ENCODE measurements at regions not wholly inside any gene's neighbourhood (a gene's known extent, or its start where the extent isn't known, plus 50 kb on each side); places are given as distances from the start of the nearest gene placed in this dataset.
"Not testable (repeated sequence)": the region's sequence is repeated elsewhere in the genome, so short reads cannot be mapped to it uniquely, and the experiment has no call there.

DNA sequence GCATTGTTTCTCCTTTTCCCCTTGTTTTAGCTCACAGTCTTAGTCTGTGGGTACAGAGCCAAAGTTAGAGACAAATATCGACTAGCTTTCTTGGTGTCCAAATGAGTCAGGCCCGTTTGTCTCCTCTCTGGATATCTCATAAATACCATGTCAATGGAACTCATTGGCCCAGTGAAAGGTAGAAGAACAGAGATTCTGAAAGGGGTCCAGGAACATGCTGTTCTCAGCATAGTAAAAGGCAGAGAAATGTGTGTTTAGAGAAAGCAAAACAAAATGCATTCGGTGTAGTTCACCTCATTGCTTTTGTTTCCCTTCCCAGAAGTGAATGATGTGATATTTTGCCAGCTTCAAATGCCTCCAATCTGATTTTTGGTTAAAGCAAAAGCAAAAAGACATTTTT lies 238.6 kb upstream of the SLC8A1 start:
- DNase-seq (ENCODE audit: low read depth), result no peak

DNA sequence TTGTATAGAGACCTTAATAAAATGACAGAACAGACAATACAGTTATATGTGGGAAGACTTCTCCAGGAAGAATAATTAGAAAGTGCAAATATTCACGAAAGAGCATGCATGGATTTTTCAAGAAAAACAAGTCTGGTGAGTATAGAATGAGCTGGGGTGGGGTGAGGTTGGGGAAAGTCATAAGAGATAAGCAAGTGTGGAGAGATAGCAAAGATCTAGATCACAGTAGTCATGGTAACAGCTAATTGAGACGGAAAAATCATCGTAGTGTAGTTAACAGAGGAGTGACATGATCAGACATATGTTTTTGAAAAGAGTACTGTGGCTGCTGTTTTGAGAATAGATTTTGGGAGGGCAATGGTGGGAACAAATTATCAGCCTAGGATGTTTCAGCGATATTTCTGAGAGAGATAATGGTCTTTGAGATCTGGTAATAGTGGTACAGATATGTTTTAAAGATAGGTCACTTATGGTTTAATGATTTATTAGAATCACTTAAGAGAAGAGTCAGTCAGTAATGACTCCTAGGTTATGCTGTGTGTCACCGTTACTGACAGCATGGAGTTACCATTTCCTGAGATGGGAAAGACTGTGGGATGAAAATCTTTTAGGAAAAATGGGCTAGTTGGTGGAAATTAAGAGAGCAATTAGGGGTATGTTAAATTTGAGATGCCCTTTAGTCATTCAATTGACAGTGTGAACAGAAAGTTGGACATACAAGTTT lies 248.5 kb upstream of the SLC8A1 start:
- DNase-seq (ENCODE audit: low read depth), result no peak

DNA sequence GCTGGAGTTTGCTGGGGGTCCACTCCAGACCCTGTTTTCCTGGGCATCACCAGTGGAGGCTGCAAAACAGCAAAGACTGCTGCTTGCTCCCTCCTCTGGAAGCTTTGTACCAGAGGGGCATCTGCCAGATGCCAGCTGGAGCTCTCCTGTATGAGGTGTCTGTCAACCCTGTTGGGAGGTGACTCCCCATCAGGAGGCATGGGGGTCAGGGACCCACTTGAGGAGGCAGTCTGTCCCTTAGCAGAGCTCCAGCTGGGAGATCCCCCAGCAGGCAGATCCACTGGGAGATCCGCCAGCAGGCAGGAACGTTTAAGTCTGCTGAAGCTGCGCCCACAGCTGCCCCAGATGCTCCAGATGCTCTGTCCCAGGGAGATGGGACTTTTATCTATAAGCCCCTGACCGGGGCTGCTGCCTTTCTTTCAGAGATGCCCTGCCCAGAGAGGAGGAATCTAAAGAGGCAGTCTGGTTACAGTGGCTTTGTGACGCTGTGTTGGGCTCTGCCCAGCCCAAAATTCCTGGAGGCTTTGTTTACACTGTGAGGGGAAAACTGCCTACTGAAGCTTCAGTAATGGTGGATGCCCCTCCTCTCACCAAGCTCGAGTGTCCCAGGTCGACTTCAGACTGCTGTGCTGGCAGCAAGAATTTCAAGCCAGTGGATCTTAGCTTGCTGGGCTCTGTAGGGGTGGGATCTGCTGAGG lies 260.5 kb upstream of the SLC8A1 start:
- DNase-seq (ENCODE audit: low read depth), result not testable (repeated sequence)

DNA sequence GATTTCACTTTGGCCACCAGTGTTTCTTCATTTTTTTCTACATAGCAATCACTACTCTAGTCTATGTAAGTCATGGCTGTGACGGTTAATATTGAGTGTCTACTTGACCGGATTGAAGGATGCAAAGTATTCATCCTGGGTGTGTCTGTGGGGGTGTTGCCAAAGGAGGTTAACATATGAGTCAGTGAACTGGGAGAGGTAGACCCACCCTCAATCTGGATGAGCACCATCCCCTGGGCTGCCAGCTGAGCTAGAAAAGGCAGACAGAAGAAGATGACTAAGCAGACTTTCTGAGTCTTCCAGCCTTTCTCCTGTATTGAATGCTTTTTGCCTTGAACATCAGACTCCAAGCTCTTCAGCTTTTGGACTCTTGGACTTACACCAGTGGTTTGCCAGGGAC lies 265.0 kb upstream of the SLC8A1 start:
- peak; percentile 70 for DNase-seq (ENCODE audit: low read depth)

DNA sequence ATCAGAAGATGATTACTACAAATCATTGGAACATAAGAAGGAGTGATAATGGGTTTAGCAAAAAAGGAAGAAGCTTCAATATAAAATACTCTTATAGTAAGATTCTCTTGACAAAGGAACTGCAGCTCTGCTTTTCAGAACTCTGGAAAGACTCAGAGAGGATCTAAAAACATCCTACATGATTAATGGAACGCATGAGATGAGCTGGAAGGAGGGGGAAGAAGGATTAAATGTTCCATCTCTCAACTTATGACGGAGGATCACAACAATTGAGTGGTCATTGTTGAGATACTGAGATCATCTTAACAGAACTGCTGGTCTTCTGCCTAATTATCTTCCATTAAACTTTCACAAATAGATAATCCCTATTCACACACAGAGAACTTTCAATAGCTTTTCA lies 267.5 kb upstream of the SLC8A1 start:
- DNase-seq (ENCODE audit: low read depth), result no peak

DNA sequence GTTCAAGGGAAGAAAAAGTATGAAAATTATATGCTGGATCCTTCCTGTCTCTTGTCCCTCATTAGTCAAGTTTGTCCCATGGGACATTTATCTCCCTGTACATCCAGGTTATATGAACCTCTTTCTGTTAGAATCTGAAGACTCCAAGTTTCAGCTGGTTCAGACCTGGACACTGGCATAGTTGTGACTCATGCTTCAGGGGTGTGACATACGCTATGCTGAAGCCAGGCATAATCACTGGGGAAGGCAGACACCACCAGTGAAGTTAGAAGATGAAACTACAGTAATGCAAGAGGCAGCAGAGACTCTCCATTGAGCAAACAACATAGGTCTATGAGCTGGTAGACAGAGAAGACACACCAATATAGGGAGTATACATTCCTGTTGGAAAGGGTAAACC lies 269.7 kb upstream of the SLC8A1 start:
- DNase-seq (ENCODE audit: low read depth), result peak; percentile 60

DNA sequence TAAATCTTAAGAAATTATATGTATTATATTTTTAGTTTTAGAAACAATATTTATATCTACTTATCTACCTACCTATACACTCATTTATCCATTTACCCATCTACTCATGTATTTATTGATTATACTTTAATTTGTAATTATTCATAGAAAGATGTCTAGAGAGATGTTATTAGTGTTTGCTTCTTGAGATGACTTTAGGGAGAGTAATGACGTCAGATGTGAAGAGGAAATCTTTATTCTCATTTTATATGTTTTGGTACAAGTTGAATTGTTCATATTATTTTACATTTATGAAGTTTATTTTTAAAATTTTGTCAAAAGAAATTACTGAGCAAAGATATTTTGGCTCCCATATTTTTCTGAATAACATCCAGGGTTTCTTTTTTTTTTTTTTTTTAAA lies 271.3 kb upstream of the SLC8A1 start:
- no peak for DNase-seq (ENCODE audit: low read depth)

DNA sequence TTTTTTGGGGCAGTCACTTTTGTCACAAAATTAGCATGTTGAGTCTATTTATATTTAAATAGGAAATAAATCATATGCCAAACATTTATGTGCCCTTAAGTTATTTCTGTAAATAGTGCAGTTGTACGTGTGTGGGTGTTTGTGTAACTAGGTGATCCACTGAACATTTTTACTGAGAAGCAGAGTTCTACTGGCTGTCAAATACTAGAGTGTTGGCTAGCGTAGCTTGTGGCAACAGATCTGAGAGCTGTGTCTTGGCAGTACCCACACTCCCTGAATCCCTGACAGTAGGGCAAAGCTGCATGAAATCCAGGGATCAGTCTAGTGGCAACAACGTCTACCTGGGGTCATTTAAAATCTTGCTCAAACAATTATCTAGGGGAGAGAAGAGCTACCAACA lies 273.1 kb upstream of the SLC8A1 start:
- no peak for DNase-seq (ENCODE audit: low read depth)

DNA sequence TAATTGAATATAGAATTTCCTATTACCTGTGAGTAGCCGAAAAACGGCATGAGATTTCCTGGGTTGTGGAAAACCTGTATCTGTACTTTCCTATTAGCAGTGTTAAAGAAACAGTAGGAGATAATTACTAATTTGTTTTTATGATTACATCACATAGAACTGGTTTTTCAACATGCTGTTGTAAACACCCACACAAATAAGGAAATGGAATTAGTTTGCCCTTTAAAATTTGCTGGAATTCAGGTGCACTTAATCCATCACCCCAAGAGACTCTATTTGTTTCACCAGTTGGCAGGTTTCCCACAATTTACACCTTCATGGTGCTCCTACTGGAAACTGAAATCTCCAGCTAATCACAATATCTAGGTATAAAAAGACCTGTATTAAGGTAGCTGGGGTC lies 274.1 kb upstream of the SLC8A1 start:
- DNase-seq (ENCODE audit: low read depth), result peak; percentile 16

DNA sequence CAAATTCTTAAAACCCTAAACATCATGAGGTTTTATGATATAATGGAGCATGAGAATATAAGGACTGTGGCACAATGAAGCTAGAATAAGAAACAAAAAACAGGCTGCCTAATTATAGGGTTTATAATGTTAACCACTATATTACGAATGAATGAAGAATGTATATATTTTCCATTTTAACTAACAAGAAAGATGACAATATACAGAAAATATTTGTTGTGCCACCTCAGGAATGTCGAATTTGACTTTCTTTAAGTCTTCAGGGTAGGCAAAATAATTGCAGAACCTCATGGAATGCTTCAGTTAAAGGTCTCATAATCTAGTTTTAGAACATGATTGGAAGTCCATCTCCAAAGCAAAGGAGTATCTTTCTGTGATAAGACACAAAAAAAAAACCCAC lies 282.9 kb upstream of the SLC8A1 start:
- DNase-seq (ENCODE audit: low read depth), result no peak

DNA sequence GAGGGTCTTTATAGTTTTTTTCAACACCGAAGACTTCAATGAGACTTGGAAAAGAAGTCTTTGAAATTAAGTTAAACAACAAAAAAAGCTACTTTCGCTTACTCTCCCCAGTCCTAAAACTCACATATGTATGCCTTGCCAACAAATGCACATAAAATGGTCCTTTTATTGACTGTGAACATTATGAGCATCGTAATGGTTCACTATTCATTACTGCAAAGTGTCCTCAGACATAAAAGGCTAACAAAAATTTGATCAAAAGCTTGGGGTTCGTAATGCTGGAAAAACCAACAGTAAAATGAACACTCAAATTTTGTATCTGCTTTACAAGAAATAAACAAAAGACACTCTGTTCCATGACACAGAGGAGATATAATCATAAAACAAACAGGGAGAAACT lies 285.3 kb upstream of the SLC8A1 start:
- DNase-seq (ENCODE audit: low read depth), result no peak

DNA sequence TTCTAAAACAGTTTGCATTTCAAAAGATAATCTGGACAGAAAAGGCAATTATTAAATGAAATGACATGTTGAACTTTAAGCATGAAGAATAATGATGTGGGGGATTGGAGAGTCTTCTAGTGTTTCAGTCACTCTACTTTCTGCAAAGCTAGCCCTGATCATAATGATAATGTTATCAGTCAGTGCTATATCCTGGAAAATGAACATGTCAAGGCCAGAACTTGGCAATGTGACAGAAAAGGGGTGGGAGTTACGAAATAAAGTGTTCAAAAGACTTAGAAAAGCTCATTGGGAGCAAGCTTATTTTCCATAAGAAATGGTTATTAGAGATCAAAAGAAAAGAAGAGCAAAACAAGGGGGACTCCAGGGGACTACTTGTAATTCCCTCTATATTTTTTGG lies 288.5 kb upstream of the SLC8A1 start:
- DNase-seq (ENCODE audit: low read depth), result no peak

DNA sequence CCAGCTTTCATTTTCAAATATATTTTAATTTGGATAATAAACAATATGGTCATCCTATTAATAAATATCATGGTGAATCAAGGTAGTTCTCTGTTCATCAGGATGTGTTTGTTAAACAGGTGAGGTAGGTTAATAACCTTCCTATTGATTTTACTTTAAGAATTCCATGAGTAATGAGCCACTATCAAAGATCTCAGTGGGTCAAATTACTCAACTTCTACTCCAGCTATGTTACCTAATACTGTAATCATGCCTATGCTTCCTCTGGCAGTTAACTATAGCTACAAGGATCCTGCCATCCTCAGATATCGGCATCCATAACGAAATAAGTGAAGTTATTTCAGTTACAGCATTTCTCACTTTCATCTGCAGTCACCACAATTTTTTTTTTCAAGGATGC lies 289.6 kb upstream of the SLC8A1 start:
- peak; percentile 9 for DNase-seq (ENCODE audit: low read depth)

DNA sequence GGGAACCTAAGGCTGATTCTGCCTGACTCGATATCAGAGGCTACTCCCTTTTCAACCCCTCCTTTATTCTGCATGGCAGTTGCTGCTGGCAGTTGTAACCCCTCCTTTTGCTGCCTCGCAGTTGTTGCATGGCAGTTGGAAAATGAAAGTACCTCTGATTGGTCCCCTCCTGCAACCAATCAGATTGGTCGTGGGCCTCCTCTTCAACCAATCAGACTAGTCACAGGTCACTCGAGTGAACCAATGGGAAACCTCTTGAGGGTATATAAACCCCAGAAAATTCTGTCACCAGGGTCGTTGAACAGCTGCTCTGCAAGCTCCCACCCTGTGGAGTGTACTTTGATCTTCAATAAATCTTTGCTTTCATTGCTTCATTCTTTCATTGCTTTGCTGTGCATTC lies 294.3 kb upstream of the SLC8A1 start:
- no peak for DNase-seq (ENCODE audit: low read depth)

DNA sequence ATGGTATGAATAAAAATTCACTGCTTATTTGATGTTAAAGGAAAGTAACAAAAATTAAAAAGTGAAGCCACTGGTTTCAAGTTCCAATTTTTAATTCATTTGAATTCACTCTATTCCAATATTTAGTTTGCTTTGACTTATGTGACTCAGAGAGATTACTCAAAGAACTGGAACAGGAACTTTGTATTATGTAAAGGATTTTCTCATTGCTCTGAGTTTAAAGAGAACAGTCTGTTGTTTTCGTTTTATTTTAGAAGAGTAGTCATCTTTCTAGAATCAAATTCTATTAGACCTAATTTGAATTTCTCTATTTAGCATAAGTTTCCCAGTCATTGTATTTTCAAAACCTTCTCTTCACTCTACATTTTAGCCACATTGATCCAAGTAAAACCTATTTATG lies 300.1 kb upstream of the SLC8A1 start:
- no peak for DNase-seq (ENCODE audit: low read depth)

DNA sequence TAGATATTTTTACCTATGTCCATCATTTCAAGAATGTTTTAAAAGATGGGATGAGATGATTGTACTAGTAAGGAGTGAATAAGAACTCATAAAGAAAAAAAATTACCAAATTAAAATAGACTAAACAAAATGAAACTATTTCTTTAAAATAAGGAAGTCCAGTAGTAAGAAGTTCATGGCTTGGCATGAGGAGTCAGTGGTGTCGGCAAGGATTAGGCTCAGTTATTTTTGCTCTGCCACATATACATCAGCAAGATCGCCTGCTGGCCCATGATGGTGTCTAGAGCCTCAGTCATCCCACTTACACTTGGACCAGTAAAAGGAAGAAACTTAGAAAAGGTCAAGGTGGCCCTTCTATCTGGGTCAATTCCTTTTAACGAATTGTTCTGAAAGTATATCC lies 300.9 kb upstream of the SLC8A1 start:
- DNase-seq (ENCODE audit: low read depth), result no peak

DNA sequence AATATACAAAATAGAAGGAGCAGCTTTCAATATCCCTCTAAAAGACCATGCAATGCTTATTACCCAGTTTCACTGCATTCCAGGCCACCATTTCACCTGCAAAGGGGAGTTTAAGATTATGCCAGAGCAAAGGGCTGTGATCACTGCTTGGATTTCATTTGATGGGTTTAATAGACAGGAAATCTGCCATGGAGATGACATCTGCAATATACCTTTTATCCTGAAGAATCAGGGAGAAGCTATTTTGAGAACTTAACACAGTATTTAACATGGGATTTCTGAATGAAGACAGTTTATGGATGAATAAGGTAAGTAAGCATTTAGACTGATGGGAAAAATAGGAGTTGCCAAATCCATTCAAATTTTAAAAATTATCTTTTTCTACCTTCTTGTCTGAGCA lies 303.0 kb upstream of the SLC8A1 start:
- no peak for DNase-seq (ENCODE audit: low read depth)

DNA sequence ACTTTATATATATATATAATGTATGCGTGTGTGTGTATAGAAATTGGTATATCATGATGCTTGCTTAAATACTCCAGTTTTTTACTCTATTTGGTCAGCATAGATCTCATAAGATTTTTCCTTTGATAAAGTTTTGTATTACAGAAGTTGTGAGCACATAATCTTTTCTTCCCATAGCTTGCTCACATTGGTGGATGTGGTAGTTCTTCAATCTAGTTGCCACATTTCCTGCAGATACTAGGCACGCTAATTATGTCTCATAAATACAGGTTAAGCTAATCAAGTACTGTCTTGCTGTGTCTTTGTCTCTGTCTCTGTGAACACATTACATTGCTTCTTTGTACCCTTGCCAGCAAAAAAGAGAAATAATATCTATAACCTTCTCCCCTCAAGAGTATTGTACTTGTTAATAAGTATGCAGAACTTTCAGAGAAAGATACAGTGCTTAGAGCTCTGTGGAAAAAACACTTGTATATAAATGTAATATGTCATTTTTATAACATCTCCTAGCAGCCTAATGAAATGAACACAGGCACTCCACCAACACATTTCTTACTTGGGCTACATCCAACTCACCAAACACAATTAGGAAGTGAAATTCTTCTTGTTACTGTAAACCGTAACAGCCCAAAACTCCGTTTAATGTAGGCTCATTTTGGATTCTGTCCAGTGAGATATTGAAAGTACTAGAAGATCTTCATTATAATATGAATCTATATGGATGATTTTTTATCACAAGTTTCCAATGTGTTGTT lies 306.7 kb upstream of the SLC8A1 start:
- DNase-seq (ENCODE audit: low read depth), result no peak

DNA sequence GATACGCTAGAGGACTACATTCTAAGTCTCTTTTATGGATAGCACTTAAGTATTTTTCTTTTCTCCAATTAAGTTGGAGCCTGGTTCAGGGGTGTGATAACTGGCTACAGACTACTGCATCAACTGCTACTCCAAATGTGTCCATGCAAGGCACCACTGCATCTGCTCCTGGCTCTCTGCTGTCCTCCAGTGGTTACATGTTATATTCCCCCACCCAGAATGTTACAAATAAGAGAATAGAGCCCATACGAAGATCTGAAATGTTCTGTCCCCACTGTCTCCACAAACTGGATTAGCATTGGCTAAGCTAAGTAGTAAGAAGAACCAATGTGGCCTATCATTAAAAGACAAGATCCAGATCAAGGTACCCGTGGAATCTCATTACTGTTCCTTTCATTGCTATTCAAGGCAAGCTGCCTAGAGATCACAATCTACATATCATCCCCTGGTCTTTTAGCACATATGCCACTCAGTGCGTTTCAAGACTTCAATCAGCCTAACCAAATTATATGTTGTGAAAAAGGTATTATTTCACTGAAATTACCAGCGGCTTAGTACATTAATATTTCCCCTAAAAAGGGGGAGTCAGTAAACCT lies 308.3 kb upstream of the SLC8A1 start:
- peak; percentile 48 for DNase-seq (ENCODE audit: low read depth)

DNA sequence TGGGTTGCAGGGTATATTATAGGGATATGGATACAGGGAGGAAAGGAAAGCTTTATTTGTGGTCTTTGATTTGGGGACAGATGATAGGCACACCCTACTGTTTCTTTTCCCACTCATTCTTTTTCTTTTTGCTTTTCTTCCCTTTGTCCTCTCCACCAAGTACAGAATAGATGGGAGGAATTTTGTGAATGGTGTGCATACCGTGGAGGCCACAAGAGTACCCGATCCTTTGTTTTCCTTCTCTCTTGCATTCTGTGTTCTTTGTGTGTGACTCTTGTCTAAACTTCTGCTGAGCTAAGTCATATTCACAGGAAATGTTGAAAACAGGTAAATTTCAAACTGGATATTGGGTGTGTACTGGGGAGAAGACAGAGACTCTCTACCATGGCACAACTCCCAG lies 321.4 kb upstream of the SLC8A1 start:
- DNase-seq (ENCODE audit: low read depth), result no peak

DNA sequence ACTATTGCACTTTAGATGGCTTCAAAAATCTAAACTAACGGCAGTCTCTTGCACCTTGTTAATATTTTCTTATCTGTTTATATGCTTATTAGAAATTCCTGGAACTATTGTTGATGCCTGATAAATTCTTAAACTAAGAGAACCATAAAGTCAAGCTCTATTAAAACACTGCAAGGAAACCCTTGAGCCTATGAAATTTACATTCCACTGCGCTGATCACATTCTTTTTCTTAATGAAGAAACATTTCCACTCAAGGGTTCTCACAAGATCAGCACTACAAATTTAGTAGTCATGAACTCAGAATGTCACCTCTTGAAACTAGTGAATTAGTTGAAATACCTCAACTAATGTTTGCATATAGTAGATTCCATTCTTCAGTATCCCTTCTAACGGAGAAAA lies 331.8 kb upstream of the SLC8A1 start:
- DNase-seq (ENCODE audit: low read depth), result peak; percentile 73

DNA sequence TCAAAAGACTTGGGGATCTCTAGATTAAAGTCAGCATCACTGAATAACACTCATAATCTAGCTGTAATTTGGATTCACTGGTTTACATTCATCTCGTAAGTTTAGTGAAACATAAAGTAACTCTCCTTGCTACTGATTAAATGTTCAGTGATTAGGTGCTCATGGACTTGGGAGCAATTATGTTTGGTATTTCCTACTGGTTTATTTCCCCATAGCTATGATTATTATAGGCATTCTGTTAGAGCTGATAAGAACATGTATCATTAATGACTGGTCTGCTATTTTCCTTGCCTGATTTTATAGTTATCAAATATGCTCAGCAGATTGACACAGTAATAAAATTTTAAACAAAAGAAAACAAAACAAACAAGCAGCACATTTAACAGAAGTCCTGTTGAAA lies 334.7 kb upstream of the SLC8A1 start:
- no peak for DNase-seq (ENCODE audit: low read depth)

DNA sequence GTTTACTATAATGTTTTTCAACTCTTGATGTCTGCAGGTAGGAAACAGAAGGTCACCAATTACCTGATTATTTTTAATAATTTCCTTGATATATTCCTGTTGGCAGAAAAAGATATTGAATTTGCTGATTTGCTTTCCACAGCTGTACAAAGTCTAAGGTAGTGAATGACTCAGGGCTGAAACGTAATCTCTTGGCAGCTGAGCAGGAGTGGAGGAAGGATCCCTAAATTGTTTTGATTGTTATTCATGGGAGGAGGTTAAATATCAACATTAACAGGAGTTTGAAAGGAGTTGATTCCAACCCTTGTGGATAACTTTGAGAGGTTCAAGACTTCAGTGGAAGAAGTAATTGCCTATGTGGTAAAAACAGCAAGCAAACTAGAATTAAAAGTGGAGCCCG lies 345.2 kb upstream of the SLC8A1 start:
- DNase-seq (ENCODE audit: low read depth), result peak; percentile 75

Measured in renal cortical epithelial cell (primary cell).